ENCODE measurements at regions not wholly inside any gene's neighbourhood (a gene's known extent, or its start where the extent isn't known, plus 50 kb on each side); places are given as distances from the start of the nearest gene placed in this dataset.

- in situ Hi-C loops (cut with MboI), result no loop called here
- Histone ChIP-seq H3K9me2 (ENCODE audit: insufficient read depth) (peaks cover 3% of the 10 kb centered on the region; the same call in 1 of the 2 replicates), H3K9me3 (ENCODE audit: low read depth) (no peaks in the 10 kb centered on the region), H3K79me2 (ENCODE audit: insufficient read depth) (no peaks in the 10 kb centered on the region), H3K9ac (no peak overlapping the region), H2AFZ (no peak overlapping the region), H4K20me1 (ENCODE audit: insufficient read depth) (no peaks in the 10 kb centered on the region), H3K27me3 (replicated peaks; ENCODE audit: insufficient read depth) (no peaks in the 10 kb centered on the region), H3K36me3 (ENCODE audit: low read depth) (no peaks in the 10 kb centered on the region), H3K4me3 (no peak overlapping the region), H3K4me1 (ENCODE audit: insufficient read depth) (no peaks in the 10 kb centered on the region), H3K4me2 (ENCODE audit: unreplicated experiment) (no peak overlapping the region), H3K27ac (no peak overlapping the region), H3F3A (ENCODE audit: insufficient read depth) (no peaks in the 10 kb centered on the region)
- TF ChIP-seq EZH2phosphoT487 (IDR thresholded peaks at IDR 0.05; ENCODE audit: insufficient read depth, low read depth) (no peak), EZH2 (IDR thresholded peaks at IDR 0.05; ENCODE audit: insufficient read depth, poor library complexity, severe bottlenecking) (no peak)
- no peak for DNase-seq
- 0% methylated on average over 1 of the region's 1 CpG for WGBS, 2 experiments (ENCODE audit: low coverage in 1 of 2, low lambda C conversion rate in 2 of 2, missing lambda C conversion rate in 2 of 2)
Observed at GRCh38 chr6:120590611-120591010, 743.7 kb downstream of the TBC1D32 start.

- no peaks in the 10 kb centered on the region for H3K36me3 ChIP-seq (ENCODE audit: low read depth)
- no peaks in the 10 kb centered on the region for H4K20me1 ChIP-seq (ENCODE audit: insufficient read depth)
- H3K4me2 ChIP-seq (ENCODE audit: unreplicated experiment), result no peak overlapping the region
- in situ Hi-C loops (cut with MboI), result no loop called here
- peaks cover 3% of the 10 kb centered on the region; the same call in 1 of the 2 replicates for H3K9me2 ChIP-seq (ENCODE audit: insufficient read depth)
- DNase-seq, result no peak
- no peaks in the 10 kb centered on the region for H3F3A ChIP-seq (ENCODE audit: insufficient read depth)
- H3K9me3 ChIP-seq (ENCODE audit: low read depth), result no peaks in the 10 kb centered on the region
- TF ChIP-seq EZH2phosphoT487 (IDR thresholded peaks at IDR 0.05; ENCODE audit: insufficient read depth, low read depth) (no peak), EZH2 (IDR thresholded peaks at IDR 0.05; ENCODE audit: insufficient read depth, poor library complexity, severe bottlenecking) (no peak)
- no peak overlapping the region for H3K9ac ChIP-seq
- H3K27me3 ChIP-seq (replicated peaks; ENCODE audit: insufficient read depth), result no peaks in the 10 kb centered on the region
- no peaks in the 10 kb centered on the region for H3K4me1 ChIP-seq (ENCODE audit: insufficient read depth)
- WGBS, 2 experiments (ENCODE audit: low coverage in 1 of 2, low lambda C conversion rate in 2 of 2, missing lambda C conversion rate in 2 of 2), result 36 to 42% methylated on average over 4 of the region's 4 CpGs
- no peak overlapping the region for H2AFZ ChIP-seq
- no peak overlapping the region for H3K4me3 ChIP-seq
- H3K27ac ChIP-seq, result no peak overlapping the region
- no peaks in the 10 kb centered on the region for H3K79me2 ChIP-seq (ENCODE audit: insufficient read depth)
Observed at GRCh38 chr6:120588424-120588823, 745.9 kb downstream of the TBC1D32 start.

DNA sequence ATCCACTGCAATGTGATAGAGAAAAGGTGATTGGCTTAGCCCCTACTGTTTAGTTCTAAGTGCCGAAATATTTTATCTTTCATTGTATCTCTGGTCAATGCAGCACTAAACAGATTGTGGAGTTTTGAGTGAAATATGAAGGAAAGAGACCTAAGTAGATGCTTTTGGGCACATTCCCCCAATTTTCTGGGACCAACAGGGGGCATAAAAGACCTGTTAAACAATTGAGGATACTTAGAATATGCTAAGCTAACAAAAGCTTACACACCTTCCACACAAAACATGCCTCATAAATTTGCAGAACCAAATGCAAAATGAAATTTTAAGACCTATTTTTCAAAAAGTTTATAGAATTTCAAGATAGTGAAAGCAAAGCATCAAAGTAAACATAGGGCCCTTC, 746.9 kb downstream of the TBC1D32 start:
- Histone ChIP-seq H4K20me1 (ENCODE audit: insufficient read depth) (no peaks in the 10 kb centered on the region), H3F3A (ENCODE audit: insufficient read depth) (no peaks in the 10 kb centered on the region), H3K36me3 (ENCODE audit: low read depth) (no peaks in the 10 kb centered on the region), H3K27ac (no peak overlapping the region), H3K27me3 (replicated peaks; ENCODE audit: insufficient read depth) (no peaks in the 10 kb centered on the region), H2AFZ (no peak overlapping the region), H3K4me1 (ENCODE audit: insufficient read depth) (no peaks in the 10 kb centered on the region), H3K9me3 (ENCODE audit: low read depth) (no peaks in the 10 kb centered on the region), H3K4me2 (ENCODE audit: unreplicated experiment) (no peak overlapping the region), H3K9ac (no peak overlapping the region), H3K79me2 (ENCODE audit: insufficient read depth) (no peaks in the 10 kb centered on the region), H3K4me3 (no peak overlapping the region), H3K9me2 (ENCODE audit: insufficient read depth) (peaks cover 3% of the 10 kb centered on the region; the same call in 1 of the 2 replicates)
- WGBS, 2 experiments (ENCODE audit: low coverage in 1 of 2, low lambda C conversion rate in 2 of 2, missing lambda C conversion rate in 2 of 2), result 0 to 30% methylated on average over 1 of the region's 1 CpG
- DNase-seq, result no peak
- TF ChIP-seq EZH2phosphoT487 (IDR thresholded peaks at IDR 0.05; ENCODE audit: insufficient read depth, low read depth) (no peak), EZH2 (IDR thresholded peaks at IDR 0.05; ENCODE audit: insufficient read depth, poor library complexity, severe bottlenecking) (no peak)
- in situ Hi-C loops (cut with MboI), result no loop called here

- Histone ChIP-seq H4K20me1 (ENCODE audit: insufficient read depth) (no peaks in the 10 kb centered on the region), H2AFZ (no peak overlapping the region), H3K9ac (no peak overlapping the region), H3K27ac (no peak overlapping the region), H3K27me3 (replicated peaks; ENCODE audit: insufficient read depth) (no peaks in the 10 kb centered on the region), H3K36me3 (ENCODE audit: low read depth) (no peaks in the 10 kb centered on the region), H3K4me2 (ENCODE audit: unreplicated experiment) (no peak overlapping the region), H3F3A (ENCODE audit: insufficient read depth) (no peaks in the 10 kb centered on the region), H3K4me3 (no peak overlapping the region), H3K79me2 (ENCODE audit: insufficient read depth) (no peaks in the 10 kb centered on the region), H3K9me3 (ENCODE audit: low read depth) (no peaks in the 10 kb centered on the region), H3K4me1 (ENCODE audit: insufficient read depth) (no peaks in the 10 kb centered on the region), H3K9me2 (ENCODE audit: insufficient read depth) (no peaks in the 10 kb centered on the region)
- TF ChIP-seq EZH2phosphoT487 (IDR thresholded peaks at IDR 0.05; ENCODE audit: insufficient read depth, low read depth), result no peak
- no peak for TF ChIP-seq EZH2 (IDR thresholded peaks at IDR 0.05; ENCODE audit: insufficient read depth, poor library complexity, severe bottlenecking)
- 33 to 47% methylated on average over 9 of the region's 9 CpGs for WGBS, 2 experiments (ENCODE audit: low coverage in 1 of 2, low lambda C conversion rate in 2 of 2, missing lambda C conversion rate in 2 of 2)
- no peak for DNase-seq
- in situ Hi-C loops (cut with MboI), result no loop called here
Observed at GRCh38 chr6:120584111-120584760, 750.0 kb downstream of the TBC1D32 start.
